ENCODE measurements at regions not wholly inside any gene's neighbourhood (a gene's known extent, or its start where the extent isn't known, plus 50 kb on each side); places are given as distances from the start of the nearest gene placed in this dataset.

DNA sequence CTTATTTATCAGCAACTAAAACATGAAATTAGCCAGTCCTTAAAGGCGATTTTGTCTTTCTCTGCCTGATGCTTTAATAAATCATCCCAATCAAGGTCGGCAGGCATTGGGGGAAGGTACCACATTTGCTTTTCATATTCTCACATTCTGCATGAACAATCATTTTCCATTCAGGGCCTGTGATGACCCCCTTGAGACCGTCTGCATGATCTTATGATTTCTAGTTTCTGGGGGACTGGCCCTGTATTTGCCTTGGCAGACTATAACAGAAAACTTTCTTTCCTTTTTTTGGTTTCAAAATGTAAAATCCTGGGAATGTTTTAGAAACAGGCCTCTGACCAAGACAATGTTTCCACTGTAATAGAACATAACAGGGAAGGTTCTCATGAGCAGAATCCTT, 296.8 kb downstream of the IDS start:
- CTCF ChIA-PET: no interaction called here
- Histone ChIP-seq H3K9ac (ENCODE audit: low read length) (no peak overlapping the region), H3K27ac (ENCODE audit: low read length) (no peak overlapping the region), H3F3A (ENCODE audit: low read length, unreplicated experiment) (no peaks in the 10 kb centered on the region), H3K4me2 (ENCODE audit: low read length) (no peak overlapping the region), H3K4me1 (ENCODE audit: insufficient read depth, low read length) (no peaks in the 10 kb centered on the region), H3K4me3 (ENCODE audit: low read length) (no peak overlapping the region), H3K79me2 (ENCODE audit: low read length) (no peaks in the 10 kb centered on the region), H3K36me3 (ENCODE audit: low read depth, low read length) (no peaks in the 10 kb centered on the region), H3K9me3 (ENCODE audit: low read length) (no peaks in the 10 kb centered on the region), H2AFZ (ENCODE audit: low read length) (no peak overlapping the region), H3K27me3 (ENCODE audit: low read length) (no peaks in the 10 kb centered on the region), H3K9me2 (replicated peaks; ENCODE audit: low read length) (no peaks in the 10 kb centered on the region), H4K20me1 (ENCODE audit: low read length) (no peaks in the 10 kb centered on the region)
- intact Hi-C loops (cut with micrococcal nuclease): no loop called here
- no peak for DNase-seq
- no peak for TF ChIP-seq EZH2phosphoT487 (IDR thresholded peaks at IDR 0.05; ENCODE audit: borderline replicate concordance, low read length)
- TF ChIP-seq EZH2 (IDR thresholded peaks at IDR 0.05; ENCODE audit: low read length, unreplicated experiment): no peak
- POLR2A ChIA-PET (ENCODE audit: unreplicated experiment): no interaction called here
- no peak for ATAC-seq
- BruUV-seq (replicated peaks): no TSS peak

GRCh38 chrX:149207518-149207917, 297.6 kb downstream of the IDS start:
- ChIA-PET CTCF (no interaction called here), POLR2A (ENCODE audit: unreplicated experiment) (no interaction called here)
- Histone ChIP-seq H3K4me2 (ENCODE audit: low read length) (no peak overlapping the region), H3K27me3 (ENCODE audit: low read length) (no peaks in the 10 kb centered on the region), H3K9ac (ENCODE audit: low read length) (no peak overlapping the region), H3F3A (ENCODE audit: low read length, unreplicated experiment) (no peaks in the 10 kb centered on the region), H3K36me3 (ENCODE audit: low read depth, low read length) (no peaks in the 10 kb centered on the region), H3K4me3 (ENCODE audit: low read length) (no peak overlapping the region), H3K79me2 (ENCODE audit: low read length) (no peaks in the 10 kb centered on the region), H3K9me2 (replicated peaks; ENCODE audit: low read length) (no peaks in the 10 kb centered on the region), H3K27ac (ENCODE audit: low read length) (no peak overlapping the region), H3K4me1 (ENCODE audit: insufficient read depth, low read length) (no peaks in the 10 kb centered on the region), H2AFZ (ENCODE audit: low read length) (no peak overlapping the region), H4K20me1 (ENCODE audit: low read length) (no peaks in the 10 kb centered on the region), H3K9me3 (ENCODE audit: low read length) (no peaks in the 10 kb centered on the region)
- intact Hi-C loops (cut with micrococcal nuclease): no loop called here
- ATAC-seq: no peak
- no peak for TF ChIP-seq CTCF (conservative IDR thresholded peaks at IDR 0.05; ENCODE audit: low read depth, low read length)
- no peak for TF ChIP-seq EZH2 (IDR thresholded peaks at IDR 0.05; ENCODE audit: low read length, unreplicated experiment)
- no peak for TF ChIP-seq EZH2phosphoT487 (IDR thresholded peaks at IDR 0.05; ENCODE audit: borderline replicate concordance, low read length)
- no peak for DNase-seq
- no TSS peak for BruUV-seq (replicated peaks)

GRCh38 chrX:149205937-149206336, 299.2 kb downstream of the IDS start:
- H4K20me1 ChIP-seq (ENCODE audit: low read length): no peaks in the 10 kb centered on the region
- H3K9me3 ChIP-seq (ENCODE audit: low read length): no peaks in the 10 kb centered on the region
- H3K27me3 ChIP-seq (ENCODE audit: low read length): no peaks in the 10 kb centered on the region
- H3F3A ChIP-seq (ENCODE audit: low read length, unreplicated experiment): no peaks in the 10 kb centered on the region
- H3K4me2 ChIP-seq (ENCODE audit: low read length): no peak overlapping the region
- CTCF ChIA-PET: no interaction called here
- H3K27ac ChIP-seq (ENCODE audit: low read length): no peak overlapping the region
- intact Hi-C loops (cut with micrococcal nuclease): no loop called here
- H3K4me1 ChIP-seq (ENCODE audit: insufficient read depth, low read length): no peaks in the 10 kb centered on the region
- ATAC-seq: no peak
- H2AFZ ChIP-seq (ENCODE audit: low read length): no peak overlapping the region
- no peak overlapping the region for H3K9ac ChIP-seq (ENCODE audit: low read length)
- POLR2A ChIA-PET (ENCODE audit: unreplicated experiment): no interaction called here
- no TSS peak for BruUV-seq (replicated peaks)
- TF ChIP-seq CTCF (conservative IDR thresholded peaks at IDR 0.05; ENCODE audit: low read depth, low read length) (no peak), EZH2 (IDR thresholded peaks at IDR 0.05; ENCODE audit: low read length, unreplicated experiment) (no peak), EZH2phosphoT487 (IDR thresholded peaks at IDR 0.05; ENCODE audit: borderline replicate concordance, low read length) (no peak)
- no peak overlapping the region for H3K4me3 ChIP-seq (ENCODE audit: low read length)
- DNase-seq: no peak
- H3K9me2 ChIP-seq (replicated peaks; ENCODE audit: low read length): no peaks in the 10 kb centered on the region
- no peaks in the 10 kb centered on the region for H3K36me3 ChIP-seq (ENCODE audit: low read depth, low read length)
- H3K79me2 ChIP-seq (ENCODE audit: low read length): no peaks in the 10 kb centered on the region
